HG03175 (cell line): ENCODE measurements at regions not wholly inside any gene's neighbourhood (a gene's known extent, or its start where the extent isn't known, plus 50 kb on each side); places are given as distances from the start of the nearest gene placed in this dataset.

Source experiments
- ATAC-seq: cut with Tn5 transposase; IDR thresholded peaks from one replicate; pipeline ENCODE4 v1.9.1; 2021; ENCODE audit warnings: mild to moderate bottlenecking, moderate library complexity; ENCODE audit not compliant: unreplicated experiment

DNA sequence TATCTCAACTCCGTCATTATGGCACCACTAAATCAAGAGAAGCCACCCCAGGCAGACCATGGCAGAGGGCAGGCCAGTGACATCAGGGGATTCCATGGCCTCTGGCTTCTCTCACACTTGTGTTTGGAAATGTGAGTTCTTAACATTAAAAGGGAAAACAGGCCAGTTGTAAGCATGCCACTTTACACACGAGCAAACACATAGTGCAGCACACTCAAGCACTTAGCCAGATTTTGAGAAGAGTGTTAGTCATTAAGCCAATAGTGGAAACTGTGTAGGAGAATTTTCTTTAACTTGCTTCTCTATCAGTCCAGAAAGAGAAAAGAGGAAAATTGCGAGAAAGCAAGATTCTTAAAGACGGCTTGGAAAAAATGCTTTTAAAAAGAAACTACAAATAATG, 401.5 kb downstream of the TDRD3 start:
- no peak for ATAC-seq

GRCh38 chr13:60797112-60797511, 400.1 kb downstream of the TDRD3 start:
- ATAC-seq = no peak

- ATAC-seq = no peak
Observed at GRCh38 chr13:60794751-60795150, 397.7 kb downstream of the TDRD3 start.

- ATAC-seq = no peak
Observed at GRCh38 chr13:60790620-60791019, 393.6 kb downstream of the TDRD3 start.

GRCh38 chr13:60788156-60788829, 391.3 kb downstream of the TDRD3 start:
- no peak for ATAC-seq

GRCh38 chr13:60787083-60787482, 390.1 kb downstream of the TDRD3 start:
- no peak for ATAC-seq

- ATAC-seq = no peak
Observed at GRCh38 chr13:60772726-60773125, 375.7 kb downstream of the TDRD3 start.

- no peak for ATAC-seq
Observed at GRCh38 chr13:60765700-60766411, 368.8 kb downstream of the TDRD3 start.

GRCh38 chr13:60759499-60759898, 362.5 kb downstream of the TDRD3 start:
- ATAC-seq = no peak

DNA sequence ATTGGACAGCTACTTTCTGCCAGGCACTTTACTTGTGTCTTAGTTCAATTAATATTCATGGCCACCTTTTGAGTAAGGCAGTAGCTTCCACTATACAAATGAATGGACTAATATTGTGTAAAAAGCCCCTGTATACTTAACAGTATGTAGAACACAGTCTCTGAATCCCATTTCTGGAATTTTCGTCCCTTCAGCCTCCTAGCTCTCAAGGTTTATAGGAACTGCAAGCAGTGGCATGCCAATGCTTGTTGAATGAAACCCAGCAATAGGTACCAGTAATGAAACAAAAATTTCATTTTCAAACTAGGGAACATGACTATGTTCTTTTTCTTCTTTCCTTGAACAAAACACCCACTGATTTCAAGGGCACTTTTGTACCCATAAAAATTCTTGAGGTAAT, 361.6 kb downstream of the TDRD3 start:
- no peak for ATAC-seq

- ATAC-seq = no peak
Observed at GRCh38 chr13:60757501-60758215, 360.6 kb downstream of the TDRD3 start.

DNA sequence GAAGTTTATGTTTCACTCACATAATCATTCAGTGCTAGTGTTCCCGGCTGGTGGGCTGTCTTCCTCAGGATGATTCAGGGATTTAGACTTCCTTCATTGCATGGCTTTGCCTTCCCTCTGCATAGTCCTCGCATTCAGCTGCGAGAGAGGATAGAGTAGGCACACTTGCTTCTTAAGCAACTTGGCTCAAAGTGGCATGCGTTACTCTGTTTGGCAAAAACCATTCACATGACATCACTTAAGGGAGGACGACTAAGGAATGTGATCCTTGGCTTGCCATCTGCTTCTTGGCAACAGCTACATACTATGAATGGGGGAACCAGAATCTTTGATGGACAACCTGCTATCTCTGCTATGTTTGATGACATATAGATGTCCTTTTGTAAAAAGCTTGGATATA, 359.3 kb downstream of the TDRD3 start:
- ATAC-seq = no peak

DNA sequence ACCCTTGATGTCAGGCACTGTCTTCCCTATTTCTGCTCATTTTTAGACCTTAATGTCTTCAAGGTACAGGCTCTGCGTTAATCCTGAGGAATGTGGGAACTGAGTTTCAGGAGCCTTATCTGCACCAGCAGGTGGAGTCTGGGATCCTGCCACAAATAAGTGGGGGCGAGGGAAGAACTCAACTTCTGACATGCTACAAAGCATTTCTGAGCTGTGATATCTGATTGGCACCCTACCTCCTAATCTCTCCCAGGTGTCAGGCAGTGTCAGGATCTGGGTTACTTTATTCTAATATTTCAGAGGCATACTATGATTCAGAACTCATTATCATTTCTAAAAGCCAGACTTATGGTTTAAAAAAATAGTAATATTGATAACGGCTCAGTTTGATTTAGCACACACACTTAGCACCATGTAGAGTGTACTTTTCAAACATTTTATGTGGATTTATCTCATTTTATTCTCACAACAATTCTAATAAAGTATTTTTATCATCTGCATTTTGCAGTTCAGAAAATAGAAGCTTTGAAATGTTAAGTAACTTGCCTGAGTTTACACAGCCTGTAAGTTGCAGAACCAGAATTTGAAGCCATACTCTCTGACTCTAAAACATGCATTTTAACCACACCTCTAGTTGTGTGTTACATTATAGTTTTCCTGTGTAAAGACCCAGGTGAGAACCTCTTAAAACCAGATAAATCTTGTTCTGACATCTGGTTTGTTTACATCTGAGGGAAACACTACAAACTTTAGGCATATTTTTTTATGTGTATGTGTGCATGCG, 358.6 kb downstream of the TDRD3 start:
- ATAC-seq = no peak

DNA sequence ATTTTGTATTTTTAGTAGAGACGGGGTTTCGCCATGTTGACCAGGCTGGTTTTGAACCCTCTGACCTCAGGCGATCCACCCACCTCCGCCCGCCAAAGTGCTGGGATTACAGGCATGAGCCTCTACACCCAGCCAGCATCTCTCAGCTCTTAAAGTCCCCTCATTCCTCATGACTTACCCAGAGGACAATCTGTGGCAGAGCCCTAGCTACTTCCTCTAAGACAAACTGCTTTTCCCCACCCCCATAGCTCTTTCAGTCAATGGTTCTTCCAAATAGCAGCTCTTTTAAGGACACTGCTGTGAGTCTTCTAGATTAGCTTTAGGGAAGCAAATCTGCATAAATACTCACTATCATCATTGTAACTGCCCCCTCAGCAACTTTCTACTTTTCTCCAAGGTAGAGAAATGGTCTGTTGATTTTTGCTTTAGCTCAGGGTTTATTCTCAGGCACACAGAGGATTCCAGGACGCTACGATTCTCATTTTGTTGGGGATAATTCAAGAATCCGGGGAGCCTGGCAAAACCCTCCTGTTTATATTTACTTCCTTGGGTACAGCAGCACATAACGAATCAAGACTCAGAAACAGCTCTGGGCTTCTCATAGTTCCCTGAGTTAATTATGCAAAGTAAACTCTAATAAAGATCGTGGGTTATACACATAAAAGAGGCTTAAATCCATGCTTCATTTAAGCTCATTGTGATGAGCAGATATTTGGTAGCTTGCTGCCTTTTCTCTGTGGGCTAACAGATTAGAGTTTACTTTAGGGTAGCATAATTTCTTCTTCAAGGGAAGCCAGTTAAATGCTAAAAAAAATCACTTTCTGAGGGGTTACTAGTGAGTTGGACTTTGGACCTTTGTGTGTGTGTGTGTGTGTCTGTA, 357.4 kb downstream of the TDRD3 start:
- ATAC-seq = no peak

GRCh38 chr13:60753641-60754040, 356.6 kb downstream of the TDRD3 start:
- no peak for ATAC-seq

DNA sequence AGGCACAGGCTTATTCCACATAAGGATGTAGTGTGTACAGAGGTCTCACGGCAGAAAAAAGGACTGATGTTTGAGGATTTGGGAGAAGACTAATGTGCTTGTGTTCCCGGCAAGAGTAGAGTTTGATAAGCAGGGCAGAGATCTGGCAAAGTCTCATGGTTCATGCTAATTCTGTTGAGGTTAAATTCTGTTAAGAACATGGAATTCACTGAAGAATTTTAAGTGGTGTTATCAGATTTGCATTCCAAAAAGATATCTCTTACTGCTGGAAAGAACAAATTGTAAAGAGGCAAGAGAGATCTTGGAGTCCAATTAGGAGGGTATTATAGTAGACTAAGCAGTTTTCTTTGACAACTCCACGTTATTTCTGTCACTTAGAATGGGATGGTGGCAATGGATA, 348.3 kb downstream of the TDRD3 start:
- ATAC-seq = no peak

- ATAC-seq = no peak
Observed at GRCh38 chr13:60733933-60734332, 336.9 kb downstream of the TDRD3 start.

- no peak for ATAC-seq
Observed at GRCh38 chr13:60727140-60727539, 330.1 kb downstream of the TDRD3 start.

- no peak for ATAC-seq
Observed at GRCh38 chr13:60721063-60721462, 324.0 kb downstream of the TDRD3 start.

DNA sequence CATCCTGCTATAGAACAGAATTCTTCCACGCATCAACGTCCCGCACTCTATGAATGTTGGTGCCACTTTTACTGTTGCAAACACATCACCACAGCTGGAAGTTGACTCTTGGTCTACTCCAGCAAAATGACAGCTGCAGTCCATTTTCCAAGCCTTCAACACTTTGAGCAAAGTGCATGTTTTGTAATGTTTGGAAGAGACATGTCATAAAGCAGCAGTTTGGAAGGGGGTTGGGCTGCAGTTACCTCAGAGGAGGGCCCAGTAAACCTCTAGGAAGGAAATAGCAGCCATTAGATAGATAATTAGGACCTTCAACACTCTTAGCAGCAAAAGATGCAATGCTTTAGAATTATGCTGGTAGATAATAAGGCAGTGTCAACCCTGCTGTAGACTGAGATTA, 323.6 kb downstream of the TDRD3 start:
- ATAC-seq = no peak
